Activated naive CD4-positive, alpha-beta T cell treated with anti-CD3 and anti-CD28 coated beads for 36 hours (primary cell): ENCODE measurements at regions not wholly inside any gene's neighbourhood (a gene's known extent, or its start where the extent isn't known, plus 50 kb on each side); places are given as distances from the start of the nearest gene placed in this dataset.

Experiments
- CTCF ChIA-PET: fragments of 350-600 bp; sonication (Branson Sonifier 250); formaldehyde crosslinking; loops from one replicate; lab custom pipeline; 2021; ENCODE audit warnings: antibody characterized with exemption; lab: Charles Lee
- DNase-seq: peaks from one replicate; pipeline ENCODE4 v3.0.0-alpha.2; 2020
- H3K27ac Mint-ChIP-seq: one replicate; pipeline ENCODE4 v1.8.0; 2021; ENCODE audit warnings: mild to moderate bottlenecking, mixed read lengths
- H3K27me3 Mint-ChIP-seq: one replicate; pipeline ENCODE4 v1.8.0; 2021; ENCODE audit warnings: low read depth, mixed read lengths
- H3K36me3 Mint-ChIP-seq: one replicate; pipeline ENCODE4 v1.8.0; 2021; ENCODE audit warnings: low read depth, mixed read lengths
- H3K4me1 Mint-ChIP-seq: one replicate; pipeline ENCODE4 v1.8.0; 2021; ENCODE audit warnings: low read depth, mixed read lengths
- H3K4me3 Mint-ChIP-seq: one replicate; pipeline ENCODE4 v1.8.0; 2021; ENCODE audit warnings: mild to moderate bottlenecking, moderate library complexity, mixed read lengths
- H3K9me3 Mint-ChIP-seq: one replicate; pipeline ENCODE4 v1.8.0; 2021; ENCODE audit warnings: mixed read lengths
- intact Hi-C: fragments of 100-400 bp; cut with micrococcal nuclease; formaldehyde crosslinking; loops from one replicate; pipeline ENCODE4 v1.15.1; 2023

DNA sequence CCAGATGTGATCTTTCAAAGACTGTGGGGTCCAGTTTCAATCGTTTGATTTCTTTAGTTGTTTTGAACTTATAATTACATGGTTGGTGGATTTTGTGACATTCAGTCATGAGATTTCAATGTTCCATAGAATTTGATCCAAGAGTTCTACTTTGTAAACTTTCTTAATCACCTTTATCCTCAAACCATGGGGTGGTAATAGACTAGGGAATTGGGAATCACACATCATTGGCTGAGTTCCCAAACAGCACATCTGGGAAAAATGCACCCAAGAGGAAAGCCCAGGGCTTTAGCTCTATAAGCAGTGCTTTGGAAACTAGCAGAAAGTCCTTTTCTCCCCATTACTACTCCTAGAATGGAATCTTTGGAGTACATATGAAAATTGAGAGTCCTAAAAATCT lies 177.6 kb downstream of the NNT start:
- no peaks in the 10 kb centered on the region for H3K27me3 Mint-ChIP-seq
- CTCF ChIA-PET, result no interaction called here

DNA sequence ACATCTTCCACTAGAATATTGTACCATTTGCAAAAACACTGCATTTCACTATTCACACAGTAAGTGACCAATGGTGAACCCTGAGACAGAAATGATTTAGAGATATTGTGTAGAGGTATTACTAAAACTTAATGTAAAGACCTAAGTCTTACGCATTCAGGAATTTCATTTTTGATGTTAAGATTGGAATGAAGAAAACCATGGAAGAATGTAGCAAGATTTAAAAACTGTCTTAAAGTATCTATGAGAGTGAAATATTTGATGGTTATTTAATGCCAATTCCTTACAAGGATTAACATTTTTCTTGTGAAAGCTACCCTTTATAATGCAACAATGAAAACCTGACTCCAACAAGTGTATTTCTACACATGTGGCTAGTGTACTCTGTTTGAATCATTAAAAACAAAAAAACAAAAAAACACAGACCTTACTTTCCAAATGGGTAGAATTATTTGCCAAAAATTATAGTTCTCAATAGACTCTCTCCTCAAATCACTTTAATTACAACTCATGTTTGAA lies 172.0 kb downstream of the NNT start:
- H3K36me3 Mint-ChIP-seq, result peaks cover 1% of the 10 kb centered on the region
- no peak overlapping the region for H3K27ac Mint-ChIP-seq
- CTCF ChIA-PET, result no interaction called here
- no peak overlapping the region for H3K4me3 Mint-ChIP-seq
- intact Hi-C loops, result loop anchor here (5.0 to 10.0 kb wide), 3 partner anchors 218 to 710 kb away; partner anchors contain the start of genes NIM1K and PAIP1
- DNase-seq, result no peak
- H3K27me3 Mint-ChIP-seq, result no peaks in the 10 kb centered on the region
- H3K4me1 Mint-ChIP-seq, result peaks cover 21% of the 10 kb centered on the region
- H3K9me3 Mint-ChIP-seq, result no peaks in the 10 kb centered on the region

More for the DNA sequence above, 177.6 kb downstream of the NNT start:
- Mint-ChIP-seq H3K4me3 (no peak overlapping the region), H3K36me3 (no peaks in the 10 kb centered on the region), H3K4me1 (no peaks in the 10 kb centered on the region), H3K27ac (no peak overlapping the region), H3K9me3 (no peaks in the 10 kb centered on the region)
- DNase-seq, result no peak
- intact Hi-C loops, result no loop called here

DNA sequence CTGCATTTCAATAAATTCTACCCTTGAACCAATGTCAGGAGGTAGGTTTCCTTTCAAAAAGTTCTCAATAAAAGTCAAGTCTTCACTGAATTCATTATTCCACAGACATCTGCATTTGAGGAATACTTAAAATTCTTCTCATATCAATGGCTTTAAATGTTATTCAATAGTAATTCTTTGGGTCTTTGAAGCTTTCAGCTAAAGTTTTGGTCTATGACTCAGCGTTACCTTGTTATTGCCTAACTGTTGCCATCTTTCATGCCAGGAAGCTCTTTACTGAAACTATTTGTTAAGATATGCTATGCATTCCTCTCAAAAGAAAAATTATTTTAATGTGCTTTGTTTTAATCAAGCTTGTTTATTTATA lies 170.5 kb downstream of the NNT start:
- no peak for DNase-seq
- no peak overlapping the region for H3K4me3 Mint-ChIP-seq
- intact Hi-C loops, result loop anchor here (1.0 to 10.0 kb wide), 5 partner anchors 169 to 709 kb away; partner anchors contain the start of genes NIM1K and PAIP1
- peak overlapping the region; percentile 82 for H3K27ac Mint-ChIP-seq
- H3K9me3 Mint-ChIP-seq, result no peaks in the 10 kb centered on the region
- CTCF ChIA-PET, result no interaction called here
- no peaks in the 10 kb centered on the region for H3K27me3 Mint-ChIP-seq
- H3K4me1 Mint-ChIP-seq, result peaks cover 21% of the 10 kb centered on the region
- peaks cover 1% of the 10 kb centered on the region for H3K36me3 Mint-ChIP-seq

DNA sequence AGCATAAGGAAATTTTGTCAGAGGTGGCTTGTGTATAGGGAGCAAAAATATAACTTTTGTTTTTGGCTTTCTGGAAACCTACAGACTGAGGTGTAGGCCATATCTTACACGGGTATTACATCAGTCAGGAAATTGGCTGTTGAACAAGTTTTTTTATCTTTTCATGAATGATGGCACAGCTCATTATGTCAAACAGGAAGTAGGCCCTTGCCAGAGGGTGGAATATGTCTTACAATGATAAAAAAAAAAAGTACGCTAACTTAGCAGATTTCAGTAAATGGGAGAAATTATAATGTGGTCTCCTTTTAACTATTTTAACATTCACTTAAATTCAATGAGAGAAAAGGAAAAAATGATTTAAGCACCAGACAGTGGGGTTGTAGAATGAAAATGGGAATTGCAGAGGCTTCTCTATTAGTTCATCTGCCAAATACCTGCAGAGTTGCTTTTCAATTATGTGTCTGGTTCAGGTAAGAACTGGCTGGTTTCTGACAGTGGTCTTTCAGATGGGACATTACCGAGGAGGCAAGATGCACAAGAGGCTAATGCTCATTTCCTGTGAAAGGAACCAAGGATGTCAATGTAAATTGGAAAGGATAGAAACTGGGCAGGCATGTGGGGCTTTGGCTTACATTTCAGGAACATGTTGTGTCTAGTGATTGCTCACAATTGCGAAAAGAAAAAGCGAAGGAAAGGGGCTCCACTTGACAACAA lies 169.9 kb downstream of the NNT start:
- Mint-ChIP-seq H3K4me1 (peaks cover 21% of the 10 kb centered on the region), H3K9me3 (no peaks in the 10 kb centered on the region), H3K36me3 (peaks cover 1% of the 10 kb centered on the region), H3K4me3 (no peak overlapping the region), H3K27me3 (no peaks in the 10 kb centered on the region), H3K27ac (peak overlapping the region; percentile 82)
- intact Hi-C loops, result loop anchor here (1.0 to 10.0 kb wide), 5 partner anchors 168 to 708 kb away; partner anchors contain the start of genes NIM1K and PAIP1
- CTCF ChIA-PET, result no interaction called here
- no peak for DNase-seq

DNA sequence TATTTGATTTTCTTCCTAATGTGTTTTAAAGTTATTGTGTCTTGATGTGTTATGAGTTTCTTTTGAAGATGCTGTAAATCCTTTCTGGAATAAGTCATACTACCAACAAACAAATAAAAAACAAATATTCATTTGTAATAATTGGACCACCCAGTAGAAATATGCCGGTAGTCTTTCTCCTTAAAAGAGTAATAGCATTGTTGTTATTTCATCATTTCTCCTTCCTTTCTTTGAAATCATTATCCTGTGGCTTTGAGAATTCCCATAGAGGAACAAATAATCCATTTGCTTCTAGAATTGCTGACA lies 169.4 kb downstream of the NNT start:
- CTCF ChIA-PET, result no interaction called here
- peaks cover 21% of the 10 kb centered on the region for H3K4me1 Mint-ChIP-seq
- no peak for DNase-seq
- H3K27me3 Mint-ChIP-seq, result no peaks in the 10 kb centered on the region
- peaks cover 1% of the 10 kb centered on the region for H3K36me3 Mint-ChIP-seq
- peak overlapping the region; percentile 82 for H3K27ac Mint-ChIP-seq
- intact Hi-C loops, result loop anchor here (2.0 to 10.0 kb wide), 4 partner anchors 168 to 708 kb away; partner anchors contain the start of genes NIM1K and PAIP1
- H3K9me3 Mint-ChIP-seq, result no peaks in the 10 kb centered on the region
- no peak overlapping the region for H3K4me3 Mint-ChIP-seq

DNA sequence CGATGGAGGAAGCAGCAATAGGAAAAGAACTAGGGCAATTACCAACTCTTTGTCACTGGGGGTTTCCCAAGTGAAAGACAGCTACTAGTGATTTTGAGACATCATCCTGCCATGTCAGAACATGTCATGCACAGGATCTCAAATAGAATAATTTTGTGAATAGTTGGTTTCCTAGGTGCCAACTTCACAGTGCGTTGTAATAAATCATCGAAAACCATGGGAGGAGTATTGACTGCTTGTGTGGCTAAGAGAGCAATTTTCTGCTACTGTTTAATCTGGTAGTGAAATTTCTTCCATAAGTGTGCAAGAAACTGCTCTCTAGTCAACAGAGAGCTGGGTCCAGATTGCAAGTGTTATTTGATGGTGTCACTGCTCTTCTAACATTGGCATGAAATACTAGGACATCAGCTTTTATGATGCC lies 168.6 kb downstream of the NNT start:
- Mint-ChIP-seq H3K4me1 (peaks cover 21% of the 10 kb centered on the region), H3K27ac (peak overlapping the region; percentile 2), H3K27me3 (peaks cover under 1% of the 10 kb centered on the region), H3K36me3 (peaks cover 1% of the 10 kb centered on the region), H3K4me3 (no peak overlapping the region), H3K9me3 (no peaks in the 10 kb centered on the region)
- intact Hi-C loops, result loop anchor here (1.0 to 10.0 kb wide), 7 partner anchors 167 to 1104 kb away; partner anchors contain the start of genes MRPS30, NIM1K and PAIP1
- peak; percentile 28 for DNase-seq
- CTCF ChIA-PET, result no interaction called here

DNA sequence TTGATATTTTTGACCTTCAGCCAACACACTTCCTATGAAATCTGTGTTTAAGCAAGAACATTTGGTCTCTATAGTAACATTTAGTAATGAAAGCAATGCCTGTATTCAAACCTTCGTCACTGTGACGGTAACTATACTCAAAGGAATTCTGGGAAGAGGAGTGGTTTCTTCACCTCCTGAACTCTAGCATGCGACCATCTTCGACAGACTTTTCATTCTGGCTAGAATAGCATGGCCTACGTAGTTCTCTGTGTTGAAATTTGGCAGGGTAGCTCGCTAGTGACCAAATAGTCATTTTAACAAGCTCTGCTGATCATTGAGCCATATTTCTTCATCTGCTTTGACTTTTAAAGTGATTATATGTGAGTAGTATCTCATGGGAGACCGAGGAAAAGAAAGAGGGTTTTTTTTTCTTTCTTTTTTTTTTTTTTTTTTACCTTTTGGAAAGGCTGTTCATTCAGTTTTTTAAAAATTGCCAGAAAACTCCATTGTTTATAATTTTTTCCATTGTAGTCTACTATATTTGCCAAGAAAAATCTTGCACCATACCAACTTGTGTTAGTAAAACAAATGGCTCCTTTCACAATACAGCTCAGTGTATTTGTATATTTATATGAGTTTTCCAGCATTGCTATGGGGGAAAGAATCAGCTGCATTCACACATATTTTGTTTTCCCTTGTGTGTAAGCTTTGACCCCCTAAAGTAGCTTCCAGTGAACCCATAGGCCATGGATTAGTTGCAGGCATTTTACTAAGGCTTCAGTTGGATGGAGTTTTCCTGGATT lies 166.8 kb downstream of the NNT start:
- intact Hi-C loops, result loop anchor here (2.0 to 10.0 kb wide), 5 partner anchors 212 to 1039 kb away; partner anchors contain the start of genes MRPS30, NIM1K and PAIP1
- Mint-ChIP-seq H3K4me1 (peaks cover 21% of the 10 kb centered on the region), H3K4me3 (no peak overlapping the region), H3K36me3 (peaks cover 1% of the 10 kb centered on the region), H3K27me3 (peaks cover 4% of the 10 kb centered on the region), H3K9me3 (no peaks in the 10 kb centered on the region), H3K27ac (no peak overlapping the region)
- CTCF ChIA-PET, result no interaction called here
- no peak for DNase-seq
